HG02970 (cell line): ENCODE measurements at regions not wholly inside any gene's neighbourhood (a gene's known extent, or its start where the extent isn't known, plus 50 kb on each side); places are given as distances from the start of the nearest gene placed in this dataset.
"Not testable (repeated sequence)": the region's sequence is repeated elsewhere in the genome, so short reads cannot be mapped to it uniquely, and the experiment has no call there.

ENCODE experiments used
- ATAC-seq: cut with Tn5 transposase; IDR thresholded peaks from one replicate; pipeline ENCODE4 v1.9.1; 2021; ENCODE audit warnings: mild to moderate bottlenecking, moderate library complexity, moderate number of reproducible peaks; ENCODE audit not compliant: unreplicated experiment, low FRiP score

GRCh38 chr6:78199044-78199443 lies 546.2 kb downstream of the MEI4 start:
- no peak for ATAC-seq

- ATAC-seq: no peak
Observed at GRCh38 chr6:78222226-78222625, 569.4 kb downstream of the MEI4 start.

- no peak for ATAC-seq
Observed at GRCh38 chr6:78231002-78231401, 578.2 kb downstream of the MEI4 start.

- no peak for ATAC-seq
Observed at GRCh38 chr6:78243519-78243918, 590.7 kb downstream of the MEI4 start.

GRCh38 chr6:78251931-78252330 lies 599.1 kb downstream of the MEI4 start:
- ATAC-seq: no peak

- ATAC-seq: no peak
Observed at GRCh38 chr6:78253618-78254017, 600.8 kb downstream of the MEI4 start.

- ATAC-seq: no peak
Observed at GRCh38 chr6:78259935-78260334, 607.1 kb downstream of the MEI4 start.

GRCh38 chr6:78260427-78260826 lies 606.9 kb upstream of the IRAK1BP1 start:
- not testable (repeated sequence) for ATAC-seq

GRCh38 chr6:78268591-78269452 lies 598.5 kb upstream of the IRAK1BP1 start:
- no peak for ATAC-seq

- ATAC-seq: no peak
Observed at GRCh38 chr6:78300885-78301284, 566.5 kb upstream of the IRAK1BP1 start.

GRCh38 chr6:78302411-78302810 lies 564.9 kb upstream of the IRAK1BP1 start:
- no peak for ATAC-seq

GRCh38 chr6:78308025-78308424 lies 559.3 kb upstream of the IRAK1BP1 start:
- ATAC-seq: no peak

- ATAC-seq: no peak
Observed at GRCh38 chr6:78322068-78322845, 545.1 kb upstream of the IRAK1BP1 start.

GRCh38 chr6:78324213-78324612 lies 543.1 kb upstream of the IRAK1BP1 start:
- no peak for ATAC-seq

GRCh38 chr6:78340755-78341154 lies 526.6 kb upstream of the IRAK1BP1 start:
- no peak for ATAC-seq

- no peak for ATAC-seq
Observed at GRCh38 chr6:78345882-78346281, 521.5 kb upstream of the IRAK1BP1 start.

- no peak for ATAC-seq
Observed at GRCh38 chr6:78347191-78347916, 520.0 kb upstream of the IRAK1BP1 start.

- ATAC-seq: no peak
Observed at GRCh38 chr6:78353040-78353439, 514.3 kb upstream of the IRAK1BP1 start.

- no peak for ATAC-seq
Observed at GRCh38 chr6:78363688-78364087, 503.7 kb upstream of the IRAK1BP1 start.

- ATAC-seq: no peak
Observed at GRCh38 chr6:78365473-78365872, 501.9 kb upstream of the IRAK1BP1 start.

GRCh38 chr6:78377056-78377455 lies 490.3 kb upstream of the IRAK1BP1 start:
- no peak for ATAC-seq
